Adrenal gland (tissue), 5 donors: ENCODE measurements at regions not wholly inside any gene's neighbourhood (a gene's known extent, or its start where the extent isn't known, plus 50 kb on each side); places are given as distances from the start of the nearest gene placed in this dataset.

Experiments
- POLR2A ChIP-seq, 2 donors: fragments of 450-650 bp; IDR thresholded peaks; one replicate each; pipeline ENCODE4 v1.6.1; 2017; ENCODE audit warnings: antibody characterized with exemption in 2 of 2, mild to moderate bottlenecking in 2 of 2, moderate library complexity in 1 of 2
- TF ChIP-seq, protein P1 (sequence below), 6 experiments: fragments of 450-650 bp in 4 of 6; fragments of 200-600 bp in 2 of 6; sonication (generic) in 1 of 6; IDR thresholded peaks; 1 replicate in 5 of 6; 2 replicates in 1 of 6; pipeline versions ENCODE4 v1.5.1 to v1.8.0; 2016 to 2021; ENCODE audit warnings: antibody characterized with exemption in 6 of 6, mild to moderate bottlenecking in 2 of 6, moderate library complexity in 1 of 6
- donor health status: DM: no; HTN: no; CAD: no.

DNA sequence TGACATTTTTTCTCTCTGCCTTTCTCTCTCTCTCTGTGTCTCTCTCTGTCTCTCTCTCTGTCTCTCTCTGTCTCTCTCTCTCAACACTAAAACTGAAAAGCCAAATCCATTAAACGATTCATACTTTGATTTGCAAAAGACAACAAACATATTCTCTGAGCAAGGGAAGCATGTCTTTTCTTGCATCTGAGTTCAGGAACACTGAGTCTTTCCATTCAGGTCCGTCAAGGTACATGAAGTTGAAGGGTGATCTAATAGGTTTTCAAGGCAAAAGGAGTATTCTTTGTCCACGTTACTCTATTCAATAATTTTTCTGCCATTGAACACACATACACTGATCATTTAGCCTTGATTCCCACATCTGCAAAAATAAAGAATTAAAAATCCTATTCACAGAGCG lies 900.9 kb downstream of the BCL11B start:
- no peak for TF ChIP-seq POLR2A (IDR thresholded peaks at IDR 0.05)
- TF ChIP-seq, protein P1, sequence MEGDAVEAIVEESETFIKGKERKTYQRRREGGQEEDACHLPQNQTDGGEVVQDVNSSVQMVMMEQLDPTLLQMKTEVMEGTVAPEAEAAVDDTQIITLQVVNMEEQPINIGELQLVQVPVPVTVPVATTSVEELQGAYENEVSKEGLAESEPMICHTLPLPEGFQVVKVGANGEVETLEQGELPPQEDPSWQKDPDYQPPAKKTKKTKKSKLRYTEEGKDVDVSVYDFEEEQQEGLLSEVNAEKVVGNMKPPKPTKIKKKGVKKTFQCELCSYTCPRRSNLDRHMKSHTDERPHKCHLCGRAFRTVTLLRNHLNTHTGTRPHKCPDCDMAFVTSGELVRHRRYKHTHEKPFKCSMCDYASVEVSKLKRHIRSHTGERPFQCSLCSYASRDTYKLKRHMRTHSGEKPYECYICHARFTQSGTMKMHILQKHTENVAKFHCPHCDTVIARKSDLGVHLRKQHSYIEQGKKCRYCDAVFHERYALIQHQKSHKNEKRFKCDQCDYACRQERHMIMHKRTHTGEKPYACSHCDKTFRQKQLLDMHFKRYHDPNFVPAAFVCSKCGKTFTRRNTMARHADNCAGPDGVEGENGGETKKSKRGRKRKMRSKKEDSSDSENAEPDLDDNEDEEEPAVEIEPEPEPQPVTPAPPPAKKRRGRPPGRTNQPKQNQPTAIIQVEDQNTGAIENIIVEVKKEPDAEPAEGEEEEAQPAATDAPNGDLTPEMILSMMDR (IDR thresholded peaks at IDR 0.05): no peak
